ENCODE measurements at regions not wholly inside any gene's neighbourhood (a gene's known extent, or its start where the extent isn't known, plus 50 kb on each side); places are given as distances from the start of the nearest gene placed in this dataset.
A peak's percentile ranks its signal among the peaks of the same experiment; 100 is the strongest.

DNA sequence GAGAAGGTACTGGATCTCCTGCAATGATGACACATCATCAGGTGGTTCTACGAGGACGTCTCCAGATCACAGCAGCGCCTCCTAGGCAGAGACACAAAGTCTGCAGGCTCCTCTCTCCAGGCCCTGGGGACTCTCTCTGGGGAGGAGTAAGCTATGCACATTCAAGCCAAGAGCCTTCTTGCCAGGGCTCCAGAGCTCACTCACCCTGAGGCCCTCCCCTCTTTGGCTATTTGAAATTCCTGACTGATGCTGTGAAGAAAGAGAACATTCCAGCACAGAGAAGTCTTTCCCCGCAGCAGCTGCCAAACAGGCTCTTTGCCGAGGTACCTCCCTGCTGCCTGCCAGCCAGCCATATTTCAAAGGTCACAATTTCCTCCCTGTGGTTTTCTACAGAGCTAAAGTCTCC, 204.9 kb downstream of the CSNK2A3 start:
- no peak overlapping the region for H3K9ac ChIP-seq (ENCODE audit: insufficient read depth in 1 of 2, low read length in 2 of 2)
- peak; percentile 79 for ATAC-seq (ENCODE audit: insufficient read depth, low FRiP score)
- 33 to 44% methylated on average over 5 of the region's 5 CpGs for WGBS, 2 donors
- H3K4me1 ChIP-seq (ENCODE audit: control insufficient read depth in 5 of 5, insufficient read depth in 5 of 5, low read length in 5 of 5) = peaks cover 0 to 10% (median 0%) of the 10 kb centered on the region in 5 donors
- peak; percentile 87 to 90 (median 88) for DNase-seq
- H3K4me3 ChIP-seq = no peak overlapping the region
- H3K27ac ChIP-seq (ENCODE audit: low read depth in 1 of 2, low read length in 1 of 2) = peak overlapping the region; percentile 5 to 70
- peaks cover 0 to 2% (median 0%) of the 10 kb centered on the region in 4 donors for H3K9me3 ChIP-seq (ENCODE audit: control insufficient read depth in 4 of 4, insufficient read depth in 3 of 4, low read length in 3 of 4)
- no peaks in the 10 kb centered on the region for H3K27me3 ChIP-seq (ENCODE audit: control insufficient read depth in 3 of 3, insufficient read depth in 3 of 3, low read length in 2 of 3)
- H3K36me3 ChIP-seq (ENCODE audit: control insufficient read depth in 4 of 4, insufficient read depth in 4 of 4, low read length in 4 of 4) = no peaks in the 10 kb centered on the region
- TF ChIP-seq, protein P1, sequence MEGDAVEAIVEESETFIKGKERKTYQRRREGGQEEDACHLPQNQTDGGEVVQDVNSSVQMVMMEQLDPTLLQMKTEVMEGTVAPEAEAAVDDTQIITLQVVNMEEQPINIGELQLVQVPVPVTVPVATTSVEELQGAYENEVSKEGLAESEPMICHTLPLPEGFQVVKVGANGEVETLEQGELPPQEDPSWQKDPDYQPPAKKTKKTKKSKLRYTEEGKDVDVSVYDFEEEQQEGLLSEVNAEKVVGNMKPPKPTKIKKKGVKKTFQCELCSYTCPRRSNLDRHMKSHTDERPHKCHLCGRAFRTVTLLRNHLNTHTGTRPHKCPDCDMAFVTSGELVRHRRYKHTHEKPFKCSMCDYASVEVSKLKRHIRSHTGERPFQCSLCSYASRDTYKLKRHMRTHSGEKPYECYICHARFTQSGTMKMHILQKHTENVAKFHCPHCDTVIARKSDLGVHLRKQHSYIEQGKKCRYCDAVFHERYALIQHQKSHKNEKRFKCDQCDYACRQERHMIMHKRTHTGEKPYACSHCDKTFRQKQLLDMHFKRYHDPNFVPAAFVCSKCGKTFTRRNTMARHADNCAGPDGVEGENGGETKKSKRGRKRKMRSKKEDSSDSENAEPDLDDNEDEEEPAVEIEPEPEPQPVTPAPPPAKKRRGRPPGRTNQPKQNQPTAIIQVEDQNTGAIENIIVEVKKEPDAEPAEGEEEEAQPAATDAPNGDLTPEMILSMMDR (IDR thresholded peaks at IDR 0.05; ENCODE audit: control extremely low read depth, extremely low read depth) = no peak

DNA sequence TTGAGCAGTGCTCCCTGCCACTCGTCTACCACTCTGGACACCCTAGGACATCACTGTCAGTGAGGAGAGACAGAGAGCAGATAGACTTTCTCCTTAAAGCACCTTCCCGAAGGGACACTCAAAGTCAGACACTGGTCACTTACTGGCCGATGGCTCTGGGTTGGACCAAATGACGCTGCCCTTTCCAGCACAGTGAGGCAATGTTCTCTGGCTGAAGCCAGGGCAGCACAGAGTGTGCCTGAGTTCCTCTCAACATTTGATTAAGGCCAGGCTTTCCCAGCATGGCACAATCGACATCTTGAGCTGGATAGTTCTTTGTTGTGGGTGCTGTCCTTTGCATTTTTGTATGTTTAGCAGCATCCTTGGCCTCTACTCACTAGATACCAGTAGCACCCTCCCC, 206.2 kb downstream of the CSNK2A3 start:
- 93 to 95% methylated on average over 5 of the region's 5 CpGs for WGBS, 2 donors
- Histone ChIP-seq H3K27me3 (ENCODE audit: control insufficient read depth in 3 of 3, insufficient read depth in 3 of 3, low read length in 2 of 3) (no peaks in the 10 kb centered on the region), H3K9me3 (ENCODE audit: control insufficient read depth in 4 of 4, insufficient read depth in 3 of 4, low read length in 3 of 4) (peaks cover 0 to 2% (median 0%) of the 10 kb centered on the region in 4 donors), H3K4me3 (no peak overlapping the region), H3K4me1 (ENCODE audit: control insufficient read depth in 5 of 5, insufficient read depth in 5 of 5, low read length in 5 of 5) (peaks cover 0 to 14% (median 0%) of the 10 kb centered on the region in 5 donors), H3K27ac (ENCODE audit: low read depth in 1 of 2, low read length in 1 of 2) (no peak overlapping the region), H3K36me3 (ENCODE audit: control insufficient read depth in 4 of 4, insufficient read depth in 4 of 4, low read length in 4 of 4) (no peaks in the 10 kb centered on the region), H3K9ac (ENCODE audit: insufficient read depth in 1 of 2, low read length in 2 of 2) (no peak overlapping the region)
- TF ChIP-seq, protein P1 (IDR thresholded peaks at IDR 0.05; ENCODE audit: control extremely low read depth, extremely low read depth) = no peak
- DNase-seq = no peak
- ATAC-seq (ENCODE audit: insufficient read depth, low FRiP score) = no peak

- ATAC-seq (ENCODE audit: insufficient read depth, low FRiP score) (no peak), DNase-seq (no peak)
- WGBS, 2 donors = 83 to 91% methylated on average over 6 of the region's 6 CpGs
- TF ChIP-seq, protein P1 (IDR thresholded peaks at IDR 0.05; ENCODE audit: control extremely low read depth, extremely low read depth) = no peak
- Histone ChIP-seq H3K9ac (ENCODE audit: insufficient read depth in 1 of 2, low read length in 2 of 2) (no peak overlapping the region), H3K9me3 (ENCODE audit: control insufficient read depth in 4 of 4, insufficient read depth in 3 of 4, low read length in 3 of 4) (no peaks in the 10 kb centered on the region), H3K4me3 (no peak overlapping the region), H3K36me3 (ENCODE audit: control insufficient read depth in 4 of 4, insufficient read depth in 4 of 4, low read length in 4 of 4) (no peaks in the 10 kb centered on the region), H3K4me1 (ENCODE audit: control insufficient read depth in 5 of 5, insufficient read depth in 5 of 5, low read length in 5 of 5) (peaks cover 0 to 14% (median 0%) of the 10 kb centered on the region in 5 donors), H3K27me3 (ENCODE audit: control insufficient read depth in 3 of 3, insufficient read depth in 3 of 3, low read length in 2 of 3) (no peaks in the 10 kb centered on the region), H3K27ac (ENCODE audit: low read depth in 1 of 2, low read length in 1 of 2) (no peak overlapping the region)
Observed at GRCh38 chr11:11143849-11144248, 209.2 kb downstream of the CSNK2A3 start.

GRCh38 chr11:11142430-11142829, 210.6 kb downstream of the CSNK2A3 start:
- H3K27me3 ChIP-seq (ENCODE audit: control insufficient read depth in 3 of 3, insufficient read depth in 3 of 3, low read length in 2 of 3) = no peaks in the 10 kb centered on the region
- H3K27ac ChIP-seq (ENCODE audit: low read depth in 1 of 2, low read length in 1 of 2) = no peak overlapping the region
- H3K4me3 ChIP-seq = no peak overlapping the region
- no peak overlapping the region for H3K9ac ChIP-seq (ENCODE audit: insufficient read depth in 1 of 2, low read length in 2 of 2)
- H3K4me1 ChIP-seq (ENCODE audit: control insufficient read depth in 5 of 5, insufficient read depth in 5 of 5, low read length in 5 of 5) = peaks cover 0 to 4% (median 0%) of the 10 kb centered on the region in 5 donors
- no peak for DNase-seq
- ATAC-seq (ENCODE audit: insufficient read depth, low FRiP score) = no peak
- H3K36me3 ChIP-seq (ENCODE audit: control insufficient read depth in 4 of 4, insufficient read depth in 4 of 4, low read length in 4 of 4) = no peaks in the 10 kb centered on the region
- 56 to 73% methylated on average over 4 of the region's 4 CpGs for WGBS, 2 donors
- H3K9me3 ChIP-seq (ENCODE audit: control insufficient read depth in 4 of 4, insufficient read depth in 3 of 4, low read length in 3 of 4) = no peaks in the 10 kb centered on the region
- TF ChIP-seq, protein P1 (IDR thresholded peaks at IDR 0.05; ENCODE audit: control extremely low read depth, extremely low read depth) = no peak

All from lung (tissue), 11 donors.